Liver (tissue), 8 donors: ENCODE measurements at regions not wholly inside any gene's neighbourhood (a gene's known extent, or its start where the extent isn't known, plus 50 kb on each side); places are given as distances from the start of the nearest gene placed in this dataset.

ENCODE experiments used
- DNase-seq: peaks from one replicate; pipeline ENCODE4 v3.0.0-alpha.2; 2017; ENCODE audit warnings: low spot score
- H3K27ac ChIP-seq, 2 donors: one replicate each; pipeline ENCODE4 v1.7.0; 2013; ENCODE audit warnings: inconsistent platforms in 2 of 2, low read length in 2 of 2, control low read depth in 1 of 2, low read depth in 1 of 2, mild to moderate bottlenecking in 1 of 2
- H3K27me3 ChIP-seq, 4 donors: one replicate each; pipeline versions ENCODE4 v1.6.1 to v1.7.0; 2013; ENCODE audit warnings: low read length in 3 of 4, inconsistent platforms in 1 of 4, mild to moderate bottlenecking in 1 of 4, moderate library complexity in 1 of 4; ENCODE audit not compliant: control insufficient read depth in 4 of 4, insufficient read depth in 4 of 4
- H3K36me3 ChIP-seq, 4 donors: one replicate each; pipeline versions ENCODE4 v1.6.1 to v1.7.0; 2013; ENCODE audit warnings: low read length in 3 of 4, mild to moderate bottlenecking in 3 of 4, low read depth in 1 of 4, moderate library complexity in 1 of 4; ENCODE audit not compliant: control insufficient read depth in 4 of 4, insufficient read depth in 3 of 4
- H3K4me1 ChIP-seq, 4 donors: one replicate each; pipeline versions ENCODE4 v1.6.1 to v1.7.0; 2013; ENCODE audit warnings: low read length in 3 of 4, mild to moderate bottlenecking in 3 of 4, moderate library complexity in 1 of 4; ENCODE audit not compliant: control insufficient read depth in 4 of 4, insufficient read depth in 4 of 4
- H3K4me3 ChIP-seq, 3 donors: one replicate each; pipeline versions ENCODE4 v1.6.1 to v1.7.0; 2013; ENCODE audit warnings: low read length in 3 of 3, control low read depth in 1 of 3, low read depth in 1 of 3, mild to moderate bottlenecking in 1 of 3
- H3K9ac ChIP-seq, 2 donors: one replicate each; pipeline ENCODE4 v1.7.0; 2013; ENCODE audit warnings: low read length in 2 of 2, mild to moderate bottlenecking in 2 of 2, moderate library complexity in 2 of 2, control low read depth in 1 of 2, low read depth in 1 of 2
- H3K9me3 ChIP-seq, 4 donors: one replicate each; pipeline versions ENCODE4 v1.6.1 to v1.7.0; 2013; ENCODE audit warnings: low read length in 3 of 4; ENCODE audit not compliant: control insufficient read depth in 4 of 4
- ATF3 ChIP-seq: IDR thresholded peaks from 2 replicates; pipeline ENCODE4 v1.6.1; 2016; ENCODE audit warnings: antibody characterized with exemption
- CTCF ChIP-seq: fragments of 150-350 bp; IDR thresholded peaks from 2 replicates; pipeline ENCODE4 v1.5.1; 2017; ENCODE audit warnings: improper control_type of control experiment, low read depth, low read length; ENCODE audit not compliant: missing input control
- EGR1 ChIP-seq, 2 donors: IDR thresholded peaks; 2 replicates each; pipeline ENCODE4 v1.6.1; 2016 to 2018; ENCODE audit warnings: antibody characterized with exemption in 2 of 2, low read depth in 2 of 2
- FOXA1 ChIP-seq: IDR thresholded peaks from 2 replicates; pipeline ENCODE4 v1.6.1; 2016; ENCODE audit warnings: antibody characterized with exemption
- FOXA2 ChIP-seq: IDR thresholded peaks from 2 replicates; pipeline ENCODE4 v1.6.1; 2016; ENCODE audit warnings: antibody characterized with exemption
- GABPA ChIP-seq, 2 donors: IDR thresholded peaks in 1 of 2; conservative IDR thresholded peaks in 1 of 2; 2 replicates each; pipeline ENCODE4 v1.6.1; 2016; ENCODE audit warnings: antibody characterized with exemption in 2 of 2, mild to moderate bottlenecking in 1 of 2, moderate library complexity in 1 of 2
- HNF4A ChIP-seq, 2 donors: conservative IDR thresholded peaks; 2 replicates each; pipeline ENCODE4 v1.6.1; 2016; ENCODE audit warnings: antibody characterized with exemption in 2 of 2, mild to moderate bottlenecking in 2 of 2
- HNF4G ChIP-seq: IDR thresholded peaks from 2 replicates; pipeline ENCODE4 v1.6.1; 2016; ENCODE audit warnings: antibody characterized with exemption
- JUND ChIP-seq, 2 donors: IDR thresholded peaks; 2 replicates each; pipeline ENCODE4 v1.6.1; 2016; ENCODE audit warnings: antibody characterized with exemption in 2 of 2
- MAX ChIP-seq: IDR thresholded peaks from 2 replicates; pipeline ENCODE4 v1.6.1; 2016; ENCODE audit warnings: antibody characterized with exemption
- NR2F2 ChIP-seq: IDR thresholded peaks from 2 replicates; pipeline ENCODE4 v1.6.1; 2016; ENCODE audit warnings: antibody characterized with exemption
- RAD21 ChIP-seq, 2 donors: IDR thresholded peaks; 2 replicates each; pipeline ENCODE4 v1.6.1; 2016; ENCODE audit warnings: antibody characterized with exemption in 2 of 2, mild to moderate bottlenecking in 2 of 2
- REST ChIP-seq: IDR thresholded peaks from 2 replicates; pipeline ENCODE4 v1.6.1; 2016; ENCODE audit warnings: antibody characterized with exemption, mild to moderate bottlenecking
- RXRA ChIP-seq, 2 donors: IDR thresholded peaks; 2 replicates each; pipeline ENCODE4 v1.6.1; 2017 to 2018; ENCODE audit warnings: antibody characterized with exemption in 2 of 2, mild to moderate bottlenecking in 1 of 2
- SP1 ChIP-seq: IDR thresholded peaks from 2 replicates; pipeline ENCODE4 v1.6.1; 2018; ENCODE audit warnings: antibody characterized with exemption, mild to moderate bottlenecking
- YY1 ChIP-seq: IDR thresholded peaks from 2 replicates; pipeline ENCODE4 v1.6.1; 2016; ENCODE audit warnings: antibody characterized with exemption, mild to moderate bottlenecking
- ZBTB33 ChIP-seq: IDR thresholded peaks from 2 replicates; pipeline ENCODE4 v1.6.1; 2016; ENCODE audit warnings: antibody characterized with exemption
- WGBS: extraction: QIAGEN DNeasy Blood & Tissue Kit; methylation state at CpG from one replicate; pipeline ENCODE4 v1.1.7; 2013; 5-methylcytosine and 5-hydroxymethylcytosine counted together
- donor health status: healthy.
- donor health status: healthy.
- donor health status: healthy.
- donor health status: healthy.
- donor health status: healthy.

GRCh38 chr2:64398516-64399129 is 55.3 kb upstream of the LGALSL start:
- H3K27me3 ChIP-seq = no peaks in the 10 kb centered on the region
- H3K9ac ChIP-seq = no peak overlapping the region
- peaks cover 5 to 18% (median 17%) of the 10 kb centered on the region in 4 donors for H3K4me1 ChIP-seq
- TF ChIP-seq RAD21 (IDR thresholded peaks at IDR 0.05) = no peak
- TF ChIP-seq MAX = no peak
- TF ChIP-seq JUND (IDR thresholded peaks at IDR 0.05) = no peak
- no peak for TF ChIP-seq CTCF
- TF ChIP-seq EGR1 (IDR thresholded peaks at IDR 0.05; ENCODE audit: low read depth in 2 of 2) = no peak
- no peak for TF ChIP-seq FOXA1
- no peak for TF ChIP-seq NR2F2
- TF ChIP-seq REST = no peak
- TF ChIP-seq HNF4A (conservative IDR thresholded peaks at IDR 0.05) = no peak
- H3K36me3 ChIP-seq = no peaks in the 10 kb centered on the region
- H3K9me3 ChIP-seq = no peaks in the 10 kb centered on the region
- no peak overlapping the region for H3K27ac ChIP-seq
- no peak overlapping the region for H3K4me3 ChIP-seq
- no peak for DNase-seq

GRCh38 chr2:64399521-64399920 is 54.4 kb upstream of the LGALSL start:
- Histone ChIP-seq H3K36me3 (no peaks in the 10 kb centered on the region), H3K4me1 (peaks cover 7 to 20% (median 14%) of the 10 kb centered on the region in 4 donors), H3K27me3 (no peaks in the 10 kb centered on the region), H3K9ac (no peak overlapping the region), H3K27ac (no peak overlapping the region), H3K9me3 (no peaks in the 10 kb centered on the region), H3K4me3 (no peak overlapping the region)
- 98% methylated on average over 2 of the region's 2 CpGs for WGBS
- TF ChIP-seq ATF3 = no peak
- no peak for TF ChIP-seq HNF4G
- TF ChIP-seq YY1 = no peak
- no peak for TF ChIP-seq JUND (IDR thresholded peaks at IDR 0.05)
- TF ChIP-seq EGR1 (IDR thresholded peaks at IDR 0.05; ENCODE audit: low read depth in 2 of 2) = no peak
- TF ChIP-seq SP1 = no peak
- TF ChIP-seq MAX = no peak
- no peak for TF ChIP-seq NR2F2
- no peak for TF ChIP-seq ZBTB33
- no peak for TF ChIP-seq RXRA (IDR thresholded peaks at IDR 0.05)
- TF ChIP-seq RAD21 (IDR thresholded peaks at IDR 0.05) = no peak
- no peak for TF ChIP-seq GABPA (IDR thresholded peaks at IDR 0.05 in 1 of 2, conservative IDR thresholded peaks at IDR 0.05 in 1 of 2)
- no peak for TF ChIP-seq REST
- no peak for TF ChIP-seq CTCF
- no peak for TF ChIP-seq FOXA1
- TF ChIP-seq FOXA2 = no peak
- DNase-seq = no peak
